ENCODE measurements at regions not wholly inside any gene's neighbourhood (a gene's known extent, or its start where the extent isn't known, plus 50 kb on each side); places are given as distances from the start of the nearest gene placed in this dataset.

- Mint-ChIP-seq H3K4me3 (no peak overlapping the region), H3K4me1 (peaks cover 19% of the 10 kb centered on the region in 2 donors), H3K9me3 (no peaks in the 10 kb centered on the region), H3K27me3 (ENCODE audit: low read depth in 3 of 3) (peaks cover 3 to 9% (median 5%) of the 10 kb centered on the region in 3 donors), H3K36me3 (no peaks in the 10 kb centered on the region), H3K27ac (no peak overlapping the region)
- no peak for DNase-seq
Observed at GRCh38 chr16:86986136-86986535, 331.1 kb downstream of the C16orf95 start.

- H3K4me1 Mint-ChIP-seq = peaks cover 19 to 21% of the 10 kb centered on the region in 2 donors
- no peaks in the 10 kb centered on the region for H3K9me3 Mint-ChIP-seq
- no peak for DNase-seq
- no peaks in the 10 kb centered on the region for H3K36me3 Mint-ChIP-seq
- H3K27me3 Mint-ChIP-seq (ENCODE audit: low read depth in 3 of 3) = peaks cover 3 to 9% (median 5%) of the 10 kb centered on the region in 3 donors
- peak overlapping the region in 2 of 6 donors; percentile 19 to 57 for H3K27ac Mint-ChIP-seq
- H3K4me3 Mint-ChIP-seq = no peak overlapping the region
Observed at GRCh38 chr16:86986809-86987487, 330.2 kb downstream of the C16orf95 start.

DNA sequence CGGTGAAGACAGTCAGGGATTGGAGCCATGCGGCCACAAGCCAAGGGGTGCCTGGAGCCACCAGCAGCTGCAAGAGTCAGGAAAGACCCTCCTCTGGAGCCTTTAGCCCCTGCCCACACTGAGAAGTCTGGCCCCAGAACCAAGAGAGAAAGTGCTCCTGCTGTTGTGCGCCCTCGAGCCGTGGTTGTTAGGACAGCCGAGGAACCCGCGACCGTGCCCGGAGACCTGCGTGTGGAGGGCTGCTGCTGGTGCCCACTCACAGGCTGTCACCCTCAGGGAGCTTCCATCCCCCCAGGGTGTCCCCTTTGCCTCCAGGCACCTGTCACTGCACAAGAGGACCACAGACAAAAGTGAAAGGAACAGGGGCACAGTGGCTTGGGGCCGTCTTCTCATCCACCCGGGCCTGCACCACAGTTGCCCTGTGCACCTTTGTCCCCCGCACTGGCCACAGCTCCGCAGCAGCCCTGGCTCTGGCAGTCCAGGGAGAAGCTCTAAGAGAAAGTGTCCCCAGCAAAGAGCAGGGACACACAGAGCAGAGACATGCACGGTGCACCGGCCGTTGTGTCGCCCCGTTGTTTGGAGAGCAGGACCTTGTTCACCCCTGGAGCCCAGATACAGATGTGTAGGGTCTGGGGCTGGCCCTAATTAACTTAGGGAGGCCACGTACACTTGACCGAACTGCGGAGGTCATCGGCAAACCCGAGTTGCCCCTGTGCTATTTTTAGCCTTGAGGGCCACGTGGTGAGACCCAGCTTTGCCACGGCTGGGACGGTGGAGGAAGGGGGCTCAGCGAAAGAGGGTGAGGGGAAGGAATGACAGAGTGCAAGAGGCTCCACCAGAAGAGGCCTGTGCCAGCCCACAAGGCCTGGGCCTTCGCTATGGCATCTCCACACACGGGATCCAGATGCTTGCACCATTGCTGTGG is 329.2 kb downstream of the C16orf95 start:
- Mint-ChIP-seq H3K9me3 (no peaks in the 10 kb centered on the region), H3K4me3 (no peak overlapping the region), H3K4me1 (peaks cover 19 to 21% of the 10 kb centered on the region in 2 donors), H3K36me3 (no peaks in the 10 kb centered on the region), H3K27ac (peak overlapping the region in 2 of 6 donors; percentile 34 to 57), H3K27me3 (ENCODE audit: low read depth in 3 of 3) (peaks cover 3 to 7% (median 5%) of the 10 kb centered on the region in 3 donors)
- no peak for DNase-seq

DNA sequence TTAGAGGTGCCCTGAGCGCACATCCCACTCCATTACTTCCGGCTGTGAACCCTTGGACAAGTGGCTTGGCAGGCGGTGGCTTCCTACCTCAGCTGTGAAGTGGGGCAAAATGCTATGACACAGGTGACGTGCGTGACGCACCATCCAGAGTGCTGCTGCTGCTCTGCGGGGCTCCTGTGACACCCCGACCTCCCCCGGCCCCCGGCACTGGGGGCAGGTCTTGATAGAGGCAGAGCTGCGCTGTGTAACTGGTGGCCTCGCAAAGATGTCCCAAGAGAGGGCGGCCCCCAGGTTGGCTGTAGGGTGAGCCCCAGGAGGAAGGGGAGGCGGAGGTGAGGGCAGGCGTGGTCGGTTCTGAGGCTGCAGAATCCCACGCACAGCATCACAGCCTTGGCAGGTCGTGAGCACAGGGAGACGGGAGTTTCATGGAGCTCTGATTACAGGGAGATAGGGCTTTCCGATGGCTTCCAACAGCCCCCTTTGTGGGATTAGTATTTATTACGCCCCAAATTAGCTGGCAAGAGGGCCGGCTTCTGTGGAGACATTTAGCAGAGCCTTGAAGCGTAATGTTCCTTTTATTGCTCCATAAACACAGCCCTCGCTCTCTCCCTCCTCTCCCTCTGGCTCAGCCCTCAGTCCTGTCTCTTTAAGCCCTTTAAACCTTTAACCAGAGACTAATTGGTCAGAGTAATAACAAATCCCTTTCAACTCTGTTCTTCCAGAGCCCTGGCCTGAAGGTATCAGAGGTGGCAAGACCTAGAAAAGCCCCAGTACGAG is 328.1 kb downstream of the C16orf95 start:
- no peaks in the 10 kb centered on the region for H3K36me3 Mint-ChIP-seq

GRCh38 chr16:86990451-86990850 is 326.7 kb downstream of the C16orf95 start:
- Mint-ChIP-seq H3K27ac (peak overlapping the region in 5 of 6 donors; percentile 7 to 83 (median 81)), H3K4me1 (peaks cover 19 to 21% of the 10 kb centered on the region in 2 donors), H3K9me3 (peaks cover 0 to 2% (median 0%) of the 10 kb centered on the region in 6 donors), H3K4me3 (peak overlapping the region; percentile 79 to 82 (median 80)), H3K27me3 (ENCODE audit: low read depth in 3 of 3) (peaks cover 2 to 7% (median 5%) of the 10 kb centered on the region in 3 donors), H3K36me3 (no peaks in the 10 kb centered on the region)
- peak; percentile 29 to 44 (median 40) for DNase-seq

More for the DNA sequence above, 328.1 kb downstream of the C16orf95 start:
- Mint-ChIP-seq H3K27ac (no peak overlapping the region), H3K27me3 (ENCODE audit: low read depth in 3 of 3) (peaks cover 5 to 7% (median 5%) of the 10 kb centered on the region in 3 donors), H3K4me3 (no peak overlapping the region), H3K9me3 (peaks cover 0 to 2% (median 0%) of the 10 kb centered on the region in 6 donors), H3K4me1 (peaks cover 19 to 21% of the 10 kb centered on the region in 2 donors)
- DNase-seq = no peak

DNA sequence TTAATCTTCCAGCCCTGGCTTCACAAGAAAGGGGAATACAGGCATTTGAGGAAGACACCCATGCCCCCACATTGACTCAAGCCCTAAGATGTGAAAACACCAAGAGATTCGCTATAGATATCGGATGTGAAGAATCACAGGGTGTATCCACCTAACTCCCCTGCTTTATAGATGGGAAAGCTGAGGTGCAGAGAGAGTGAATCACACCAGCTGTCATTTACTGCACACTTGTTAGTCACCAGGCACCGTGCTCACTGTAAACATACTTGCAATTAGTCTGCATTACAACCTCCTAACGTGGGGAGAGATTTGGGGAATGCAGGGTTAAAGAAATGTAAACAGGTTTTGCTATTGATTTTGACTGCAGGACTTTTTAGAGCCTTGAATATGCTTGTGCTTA is 325.5 kb downstream of the C16orf95 start:
- peaks cover 0 to 2% (median 0%) of the 10 kb centered on the region in 6 donors for H3K9me3 Mint-ChIP-seq
- H3K4me1 Mint-ChIP-seq = peaks cover 19 to 21% of the 10 kb centered on the region in 2 donors
- H3K27ac Mint-ChIP-seq = no peak overlapping the region
- no peak overlapping the region for H3K4me3 Mint-ChIP-seq
- peaks cover 2 to 7% (median 5%) of the 10 kb centered on the region in 3 donors for H3K27me3 Mint-ChIP-seq (ENCODE audit: low read depth in 3 of 3)
- no peaks in the 10 kb centered on the region for H3K36me3 Mint-ChIP-seq
- no peak for DNase-seq

- Mint-ChIP-seq H3K36me3 (no peaks in the 10 kb centered on the region), H3K4me3 (no peak overlapping the region), H3K9me3 (peaks cover 0 to 2% (median 0%) of the 10 kb centered on the region in 6 donors), H3K27me3 (ENCODE audit: low read depth in 3 of 3) (peaks cover 0 to 2% (median 0%) of the 10 kb centered on the region in 3 donors), H3K27ac (no peak overlapping the region), H3K4me1 (peaks cover 19 to 21% of the 10 kb centered on the region in 2 donors)
- no peak for DNase-seq
Observed at GRCh38 chr16:86992587-86992986, 324.6 kb downstream of the C16orf95 start.

GRCh38 chr16:86993426-86994110 is 323.6 kb downstream of the C16orf95 start:
- Mint-ChIP-seq H3K4me3 (no peak overlapping the region), H3K27me3 (ENCODE audit: low read depth in 3 of 3) (peaks cover under 1 to 2% (median 2%) of the 10 kb centered on the region in 3 donors), H3K4me1 (peaks cover 19 to 21% of the 10 kb centered on the region in 2 donors), H3K36me3 (no peaks in the 10 kb centered on the region), H3K9me3 (peaks cover 0 to 2% (median 0%) of the 10 kb centered on the region in 6 donors), H3K27ac (no peak overlapping the region)
- no peak for DNase-seq

- Mint-ChIP-seq H3K27me3 (ENCODE audit: low read depth in 3 of 3) (peaks cover 2 to 3% (median 2%) of the 10 kb centered on the region in 3 donors), H3K4me3 (no peak overlapping the region), H3K9me3 (peaks cover 0 to 2% (median 0%) of the 10 kb centered on the region in 6 donors), H3K27ac (no peak overlapping the region), H3K36me3 (no peaks in the 10 kb centered on the region), H3K4me1 (peaks cover 19 to 21% of the 10 kb centered on the region in 2 donors)
- DNase-seq = no peak
Observed at GRCh38 chr16:86994215-86994614, 323.0 kb downstream of the C16orf95 start.

DNA sequence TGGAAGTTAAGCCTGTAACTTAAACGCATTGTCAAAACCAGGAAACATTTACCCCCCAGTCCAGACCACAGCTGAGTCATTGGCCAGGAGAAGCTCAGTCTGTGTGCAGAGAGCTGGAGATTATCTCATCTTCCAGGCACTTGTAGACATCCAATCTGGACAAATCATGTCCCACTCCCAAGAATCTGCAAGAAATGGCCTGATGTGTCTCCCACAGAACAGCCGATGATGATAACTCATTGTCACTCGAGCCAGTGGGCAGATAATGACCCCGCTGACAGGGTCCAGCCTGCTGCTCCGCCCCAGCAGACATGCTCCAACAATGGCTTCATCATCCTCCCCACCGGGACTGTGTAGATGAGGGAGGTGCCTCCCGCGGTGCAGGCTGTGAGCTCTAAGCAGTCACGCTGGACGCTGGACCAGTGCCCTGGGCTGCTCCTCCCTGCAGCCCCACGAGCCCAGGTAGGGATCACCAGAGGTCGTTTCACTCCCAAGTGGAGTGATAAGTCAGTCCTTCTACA is 322.5 kb downstream of the C16orf95 start:
- H3K4me1 Mint-ChIP-seq = peaks cover 15 to 17% of the 10 kb centered on the region in 2 donors
- peaks cover 2 to 3% (median 2%) of the 10 kb centered on the region in 3 donors for H3K27me3 Mint-ChIP-seq (ENCODE audit: low read depth in 3 of 3)
- DNase-seq = no peak
- no peaks in the 10 kb centered on the region for H3K36me3 Mint-ChIP-seq
- H3K27ac Mint-ChIP-seq = no peak overlapping the region
- H3K4me3 Mint-ChIP-seq = no peak overlapping the region
- H3K9me3 Mint-ChIP-seq = peaks cover 0 to 2% (median 0%) of the 10 kb centered on the region in 6 donors

DNA sequence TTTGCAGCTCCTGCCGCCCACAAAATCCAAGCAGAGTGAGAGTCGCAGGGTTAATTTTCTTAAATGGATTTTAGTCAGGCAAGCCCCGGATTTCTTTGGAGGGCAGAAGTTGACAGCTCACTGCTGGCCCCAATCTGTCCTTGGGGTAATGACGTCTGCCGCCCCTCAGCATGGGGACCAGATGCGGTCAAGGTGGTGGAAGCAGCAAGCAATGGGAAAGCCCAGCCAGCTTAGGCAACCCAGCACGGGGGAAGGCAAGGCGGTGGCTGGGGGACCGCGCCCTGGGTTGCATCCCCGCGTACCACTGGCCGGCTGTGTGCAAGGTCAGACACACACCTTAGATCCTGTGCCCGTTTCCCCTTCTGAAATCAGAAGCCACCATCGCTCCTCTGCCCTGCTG is 321.7 kb downstream of the C16orf95 start:
- peaks cover 0 to 2% (median 0%) of the 10 kb centered on the region in 6 donors for H3K9me3 Mint-ChIP-seq
- no peak overlapping the region for H3K4me3 Mint-ChIP-seq
- DNase-seq = no peak
- H3K27me3 Mint-ChIP-seq (ENCODE audit: low read depth in 3 of 3) = peaks cover 2 to 3% (median 2%) of the 10 kb centered on the region in 3 donors
- peaks cover 7 to 9% of the 10 kb centered on the region in 2 donors for H3K4me1 Mint-ChIP-seq
- no peaks in the 10 kb centered on the region for H3K36me3 Mint-ChIP-seq
- H3K27ac Mint-ChIP-seq = no peak overlapping the region

GRCh38 chr16:86996081-86996480 is 321.1 kb downstream of the C16orf95 start:
- DNase-seq = no peak
- no peak overlapping the region for H3K27ac Mint-ChIP-seq
- H3K4me1 Mint-ChIP-seq = peaks cover 1 to 3% of the 10 kb centered on the region in 2 donors

More at GRCh38 chr16:86996081-86996480, 321.1 kb downstream of the C16orf95 start:
- Mint-ChIP-seq H3K4me3 (no peak overlapping the region), H3K27me3 (ENCODE audit: low read depth in 3 of 3) (peaks cover 2 to 3% (median 2%) of the 10 kb centered on the region in 3 donors), H3K9me3 (peaks cover 0 to 2% (median 0%) of the 10 kb centered on the region in 6 donors), H3K36me3 (no peaks in the 10 kb centered on the region)

Measured in immature natural killer cell (primary cell).